ENCODE measurements at regions not wholly inside any gene's neighbourhood (a gene's known extent, or its start where the extent isn't known, plus 50 kb on each side); places are given as distances from the start of the nearest gene placed in this dataset.

- Mint-ChIP-seq H3K4me1 (ENCODE audit: unreplicated experiment) (peaks cover 28% of the 10 kb centered on the region), H3K27me3 (ENCODE audit: unreplicated experiment) (no peaks in the 10 kb centered on the region), H3K4me3 (ENCODE audit: unreplicated experiment) (no peak overlapping the region), H3K27ac (ENCODE audit: unreplicated experiment) (no peak overlapping the region), H3K36me3 (ENCODE audit: low read depth, unreplicated experiment) (no peaks in the 10 kb centered on the region), H3K9me3 (ENCODE audit: unreplicated experiment) (no peaks in the 10 kb centered on the region)
- no peak for DNase-seq (ENCODE audit: low spot score)
- TF ChIP-seq CTCF (IDR thresholded peaks at IDR 0.05; ENCODE audit: unreplicated experiment) = no peak
Observed at GRCh38 chr6:22886650-22887581, 317.6 kb downstream of the HDGFL1 start.

DNA sequence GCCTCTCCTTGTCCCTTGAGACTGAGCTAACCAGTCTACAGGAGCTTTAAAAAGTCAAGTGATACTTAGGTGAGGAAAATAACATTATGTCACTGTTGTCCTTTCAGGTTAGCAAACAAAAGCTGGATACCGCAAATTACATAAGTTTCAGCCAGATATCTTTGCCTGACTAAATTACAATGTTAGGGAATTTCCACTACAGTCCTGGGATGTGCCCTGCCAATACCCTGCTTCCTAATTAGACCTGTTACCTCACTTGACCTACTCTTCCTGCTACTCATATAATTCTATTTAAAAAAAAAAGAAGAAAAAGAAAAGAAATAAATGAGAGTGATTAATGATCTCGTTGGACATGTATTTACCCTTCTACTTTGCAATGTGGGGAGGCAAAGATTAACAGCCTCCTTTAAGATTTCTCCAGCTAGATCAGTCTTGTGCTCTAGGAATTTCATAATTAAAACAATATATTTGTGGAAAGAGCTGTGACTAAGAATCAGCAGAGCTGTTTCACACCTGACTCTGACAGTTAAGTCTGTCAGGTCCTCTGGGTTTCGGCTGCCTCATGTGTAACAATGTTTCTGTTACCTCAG, 318.9 kb downstream of the HDGFL1 start:
- Mint-ChIP-seq H3K27me3 (ENCODE audit: unreplicated experiment) (no peaks in the 10 kb centered on the region), H3K9me3 (ENCODE audit: unreplicated experiment) (no peaks in the 10 kb centered on the region), H3K4me1 (ENCODE audit: unreplicated experiment) (peaks cover 21% of the 10 kb centered on the region), H3K4me3 (ENCODE audit: unreplicated experiment) (no peak overlapping the region), H3K27ac (ENCODE audit: unreplicated experiment) (no peak overlapping the region), H3K36me3 (ENCODE audit: low read depth, unreplicated experiment) (no peaks in the 10 kb centered on the region)
- no peak for TF ChIP-seq CTCF (IDR thresholded peaks at IDR 0.05; ENCODE audit: unreplicated experiment)
- no peak for DNase-seq (ENCODE audit: low spot score)

DNA sequence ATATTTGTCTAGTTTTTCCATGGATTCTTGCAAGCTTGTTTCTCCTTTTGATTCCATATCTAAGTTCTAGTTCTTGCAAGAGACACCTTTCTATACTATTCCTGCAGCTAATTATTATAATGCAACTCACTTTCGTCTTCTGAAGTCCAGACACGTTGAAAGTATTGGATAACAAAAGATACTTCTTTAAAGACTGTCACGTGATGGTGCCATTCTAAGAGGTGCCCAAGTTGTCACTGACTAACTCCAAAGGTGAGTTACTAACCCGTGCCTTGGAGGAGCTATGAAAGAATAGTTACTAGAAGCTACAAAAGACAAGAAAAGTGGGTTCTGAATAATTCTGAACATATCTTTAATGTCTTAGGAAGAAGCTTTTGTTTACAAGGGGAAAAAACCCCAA, 322.6 kb downstream of the HDGFL1 start:
- H3K36me3 Mint-ChIP-seq (ENCODE audit: low read depth, unreplicated experiment) = no peaks in the 10 kb centered on the region

DNA sequence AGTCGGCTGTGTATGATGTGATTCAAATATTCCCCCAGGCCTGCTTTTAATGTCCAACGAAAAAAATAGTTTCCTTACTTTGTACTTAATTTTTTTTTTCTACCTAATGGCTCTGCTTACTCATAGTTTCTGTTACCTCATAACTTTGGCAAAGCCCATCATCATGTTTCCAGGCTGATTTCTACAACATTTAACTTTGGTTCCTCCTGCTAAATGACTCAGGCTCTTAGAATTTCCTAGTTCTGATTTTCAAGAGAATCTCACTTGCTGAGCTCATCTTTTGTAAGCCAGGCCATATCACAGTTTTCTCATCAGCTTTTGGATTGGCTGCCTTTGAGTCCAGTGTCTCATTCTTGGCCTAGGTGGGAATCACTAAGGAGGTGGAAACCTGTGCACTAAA, 323.1 kb downstream of the HDGFL1 start:
- no peak for DNase-seq (ENCODE audit: low spot score)

More for the DNA sequence above, 322.6 kb downstream of the HDGFL1 start:
- Mint-ChIP-seq H3K27me3 (ENCODE audit: unreplicated experiment) (no peaks in the 10 kb centered on the region), H3K4me1 (ENCODE audit: unreplicated experiment) (peaks cover 2% of the 10 kb centered on the region), H3K27ac (ENCODE audit: unreplicated experiment) (no peak overlapping the region), H3K4me3 (ENCODE audit: unreplicated experiment) (no peak overlapping the region), H3K9me3 (ENCODE audit: unreplicated experiment) (no peaks in the 10 kb centered on the region)
- no peak for DNase-seq (ENCODE audit: low spot score)
- no peak for TF ChIP-seq CTCF (IDR thresholded peaks at IDR 0.05; ENCODE audit: unreplicated experiment)

More for the DNA sequence above, 323.1 kb downstream of the HDGFL1 start:
- no peaks in the 10 kb centered on the region for H3K9me3 Mint-ChIP-seq (ENCODE audit: unreplicated experiment)
- TF ChIP-seq CTCF (IDR thresholded peaks at IDR 0.05; ENCODE audit: unreplicated experiment) = no peak
- H3K27ac Mint-ChIP-seq (ENCODE audit: unreplicated experiment) = no peak overlapping the region
- no peaks in the 10 kb centered on the region for H3K36me3 Mint-ChIP-seq (ENCODE audit: low read depth, unreplicated experiment)
- H3K4me1 Mint-ChIP-seq (ENCODE audit: unreplicated experiment) = no peaks in the 10 kb centered on the region
- no peaks in the 10 kb centered on the region for H3K27me3 Mint-ChIP-seq (ENCODE audit: unreplicated experiment)
- no peak overlapping the region for H3K4me3 Mint-ChIP-seq (ENCODE audit: unreplicated experiment)
